ENCODE measurements at regions not wholly inside any gene's neighbourhood (a gene's known extent, or its start where the extent isn't known, plus 50 kb on each side); places are given as distances from the start of the nearest gene placed in this dataset.

DNA sequence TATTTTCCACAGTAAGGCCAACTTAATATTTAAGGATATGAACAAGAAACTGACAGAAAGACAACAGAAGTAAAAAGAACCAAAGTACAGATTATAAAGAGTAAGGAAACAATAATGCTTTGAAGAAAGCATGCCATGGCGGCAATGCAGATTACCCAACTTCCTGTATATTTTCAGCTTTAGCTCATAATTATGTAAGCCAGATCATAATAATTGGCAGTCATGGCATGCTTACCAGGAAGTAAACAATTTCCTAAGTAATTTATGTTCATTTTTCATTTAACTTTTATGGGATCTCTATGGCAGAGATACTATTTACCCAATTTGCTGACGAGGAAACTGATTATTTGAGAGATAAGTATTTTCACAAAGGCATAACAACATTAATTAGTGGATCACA is 988.7 kb downstream of the HACE1 start:
- TF ChIP-seq POLR2A (IDR thresholded peaks at IDR 0.05) (no peak), EP300 (IDR thresholded peaks at IDR 0.05) (no peak)
